ENCODE measurements at regions not wholly inside any gene's neighbourhood (a gene's known extent, or its start where the extent isn't known, plus 50 kb on each side); places are given as distances from the start of the nearest gene placed in this dataset.

GRCh38 chr3:106294121-106294520 lies 425.3 kb upstream of the CBLB start:
- TF ChIP-seq CTCF (IDR thresholded peaks at IDR 0.05; ENCODE audit: low read depth, low read length): no peak
- no peak for DNase-seq (ENCODE audit: extremely low read depth, low read depth)

GRCh38 chr3:106296062-106296461 lies 427.2 kb upstream of the CBLB start:
- DNase-seq (ENCODE audit: extremely low read depth, low read depth): no peak

GRCh38 chr3:106299300-106300098 lies 430.7 kb upstream of the CBLB start:
- DNase-seq (ENCODE audit: extremely low read depth, low read depth): peak; percentile 19
- TF ChIP-seq CTCF (IDR thresholded peaks at IDR 0.05; ENCODE audit: low read depth, low read length): no peak

More at GRCh38 chr3:106296062-106296461, 427.2 kb upstream of the CBLB start:
- no peak for TF ChIP-seq CTCF (IDR thresholded peaks at IDR 0.05; ENCODE audit: low read depth, low read length)

GRCh38 chr3:106302451-106303221 lies 433.8 kb upstream of the CBLB start:
- DNase-seq (ENCODE audit: extremely low read depth, low read depth): no peak
- TF ChIP-seq CTCF (IDR thresholded peaks at IDR 0.05; ENCODE audit: low read depth, low read length): no peak

GRCh38 chr3:106303766-106304165 lies 435.0 kb upstream of the CBLB start:
- TF ChIP-seq CTCF (IDR thresholded peaks at IDR 0.05; ENCODE audit: low read depth, low read length): no peak
- no peak for DNase-seq (ENCODE audit: extremely low read depth, low read depth)

GRCh38 chr3:106305127-106305526 lies 436.3 kb upstream of the CBLB start:
- TF ChIP-seq CTCF (IDR thresholded peaks at IDR 0.05; ENCODE audit: low read depth, low read length): no peak

GRCh38 chr3:106305882-106306435 lies 437.1 kb upstream of the CBLB start:
- peak; percentile 3 for DNase-seq (ENCODE audit: extremely low read depth, low read depth)
- no peak for TF ChIP-seq CTCF (IDR thresholded peaks at IDR 0.05; ENCODE audit: low read depth, low read length)

More at GRCh38 chr3:106305127-106305526, 436.3 kb upstream of the CBLB start:
- DNase-seq (ENCODE audit: extremely low read depth, low read depth): no peak
